ENCODE measurements at regions not wholly inside any gene's neighbourhood (a gene's known extent, or its start where the extent isn't known, plus 50 kb on each side); places are given as distances from the start of the nearest gene placed in this dataset.
A peak's percentile ranks its signal among the peaks of the same experiment; 100 is the strongest.
"Not testable (repeated sequence)": the region's sequence is repeated elsewhere in the genome, so short reads cannot be mapped to it uniquely, and the experiment has no call there.

DNA sequence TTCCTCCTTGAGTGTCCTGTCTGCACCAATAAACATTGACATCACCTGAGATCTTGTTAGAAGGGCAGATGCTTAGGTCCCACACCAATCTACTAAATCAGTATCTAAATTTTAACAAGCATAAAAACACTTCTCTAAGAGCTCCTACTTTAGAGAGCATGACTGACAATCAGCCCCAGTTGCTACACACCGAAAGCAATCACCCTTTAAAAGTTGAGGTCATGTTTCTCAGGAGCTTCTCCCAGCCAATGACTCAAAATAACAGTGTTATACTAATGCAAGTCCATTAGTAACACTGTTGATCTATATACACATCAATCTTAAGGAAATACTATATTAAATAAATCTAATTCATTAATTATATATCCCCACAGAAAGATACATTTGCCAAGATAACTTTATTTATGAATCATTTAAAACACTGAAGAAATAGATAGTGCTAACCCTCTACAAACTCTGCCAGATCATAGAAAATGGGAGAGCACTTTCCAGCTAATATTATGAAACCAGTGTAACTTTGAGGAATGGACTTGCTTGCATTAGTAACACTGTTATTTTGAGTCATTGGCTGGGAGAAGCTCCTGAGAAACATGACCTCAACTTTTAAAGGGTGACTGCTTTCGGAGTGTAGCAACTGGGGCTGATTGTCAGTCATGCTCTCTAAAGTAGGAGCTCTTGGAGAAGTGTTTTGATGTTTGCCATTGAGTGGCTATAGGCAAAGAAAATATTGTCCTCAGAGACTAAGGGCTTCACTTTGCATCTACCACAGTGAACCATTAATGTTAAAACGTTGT, 109.8 kb upstream of the HDX start:
- no peak for DNase-seq (ENCODE audit: low read depth in 4 of 4, low spot score in 3 of 4)

DNA sequence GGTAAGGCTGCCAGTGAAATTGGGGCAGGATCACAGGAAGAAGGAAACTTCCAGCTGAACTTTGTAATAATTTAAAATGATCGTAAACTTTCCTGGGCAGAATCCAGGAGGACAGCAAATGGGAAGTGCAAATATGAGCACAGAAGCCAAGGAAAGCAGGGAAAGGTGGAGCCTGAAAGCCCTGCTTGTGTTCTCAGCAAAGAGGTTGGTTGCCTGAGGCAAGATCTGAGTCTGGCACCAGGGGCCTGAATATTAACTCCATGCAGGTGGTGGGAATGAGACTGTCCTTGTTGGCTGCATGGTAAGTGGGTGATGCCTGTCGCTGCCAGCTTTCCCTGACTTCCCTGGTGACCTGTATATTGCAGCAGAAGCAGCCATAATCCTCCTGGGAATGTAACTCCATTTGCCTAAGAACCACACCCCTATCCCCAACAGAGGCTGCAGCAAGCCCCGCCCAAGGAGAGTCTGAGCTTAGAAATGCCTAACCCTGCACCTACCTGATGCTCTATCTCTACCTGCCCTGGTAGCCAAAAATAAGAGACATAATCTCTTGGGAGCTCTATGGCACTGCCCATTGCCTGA, 132.0 kb upstream of the HDX start:
- DNase-seq (ENCODE audit: low read depth in 4 of 4, low spot score in 3 of 4), result no peak

DNA sequence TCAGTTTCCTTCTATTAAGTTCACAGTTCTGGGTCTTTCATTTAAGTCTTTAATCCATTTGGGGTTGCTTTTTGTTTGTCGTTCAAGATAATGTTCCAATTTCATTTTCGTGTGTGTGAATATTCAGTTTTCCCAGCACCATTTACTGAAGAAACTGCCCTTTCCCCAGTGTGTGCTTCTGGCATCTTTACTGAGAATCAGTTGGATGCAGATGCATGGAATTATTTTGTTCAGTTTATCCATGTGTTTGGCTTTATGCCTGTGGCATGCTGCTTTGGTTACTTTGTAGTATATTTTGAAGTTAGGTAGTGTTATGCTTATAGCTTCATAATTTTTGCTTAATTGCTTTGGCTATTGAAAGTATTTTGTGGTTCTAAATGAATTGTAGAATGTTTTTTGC, 163.8 kb upstream of the HDX start:
- no peak for DNase-seq (ENCODE audit: low read depth in 4 of 4, low spot score in 3 of 4)

DNA sequence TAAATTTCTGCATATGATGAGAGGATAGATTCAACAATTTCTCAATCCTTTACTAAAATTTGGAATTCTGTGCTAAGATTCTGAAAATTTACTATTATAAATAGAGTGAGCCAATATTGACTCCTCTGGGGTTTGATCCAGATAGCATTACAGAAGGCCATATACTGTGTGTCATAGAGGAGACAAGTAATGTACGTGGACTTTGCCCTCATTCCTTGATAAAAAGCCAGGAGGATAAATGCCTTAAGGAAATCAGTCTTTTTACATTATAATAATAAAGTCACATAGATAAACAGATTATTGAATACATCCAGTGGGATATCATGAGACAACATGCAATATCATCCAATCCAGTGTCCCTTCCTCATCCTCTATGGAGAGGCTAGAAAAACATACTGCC, 188.0 kb upstream of the HDX start:
- DNase-seq (ENCODE audit: low read depth in 4 of 4, low spot score in 3 of 4), result no peak

DNA sequence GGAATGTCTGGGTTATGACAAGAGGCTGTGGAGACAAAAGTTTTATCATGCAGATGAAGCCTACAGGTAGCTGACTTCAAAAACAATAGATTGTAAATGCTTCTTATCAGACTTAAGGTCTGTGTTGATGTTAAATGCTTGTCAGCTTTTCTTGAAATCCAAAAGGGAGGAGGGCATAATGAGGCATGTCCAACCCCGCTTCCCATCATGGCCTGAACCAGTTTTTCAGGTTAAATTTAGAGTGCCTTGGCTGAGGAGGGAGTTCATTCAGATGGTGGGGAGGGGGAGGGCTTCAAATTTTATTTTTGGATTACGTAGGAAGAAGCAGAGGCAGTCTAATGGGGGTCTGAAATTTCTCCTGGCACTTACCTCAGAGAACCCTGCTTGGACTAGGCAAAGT, 207.7 kb upstream of the HDX start:
- no peak for DNase-seq (ENCODE audit: low read depth in 4 of 4, low spot score in 3 of 4)

DNA sequence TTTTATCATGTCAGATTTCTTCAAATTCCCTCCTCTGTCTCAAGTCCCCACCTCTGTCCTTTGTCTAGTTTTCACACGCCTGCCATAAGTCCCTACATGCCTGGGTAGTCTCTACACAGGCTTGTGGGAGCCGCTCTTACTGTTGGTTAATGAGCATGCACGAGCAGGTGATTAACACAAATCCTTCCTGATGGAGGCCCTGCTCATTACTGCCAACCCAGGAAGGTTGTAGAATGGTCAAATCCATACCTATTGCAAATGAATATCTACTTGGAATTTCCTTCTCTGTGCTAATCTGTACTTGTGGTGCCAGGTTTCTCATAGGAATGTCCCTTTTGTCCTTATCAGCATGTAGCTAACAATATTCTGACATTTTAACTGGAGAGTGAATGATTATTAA, 208.4 kb upstream of the HDX start:
- DNase-seq (ENCODE audit: low read depth in 4 of 4, low spot score in 3 of 4), result no peak

DNA sequence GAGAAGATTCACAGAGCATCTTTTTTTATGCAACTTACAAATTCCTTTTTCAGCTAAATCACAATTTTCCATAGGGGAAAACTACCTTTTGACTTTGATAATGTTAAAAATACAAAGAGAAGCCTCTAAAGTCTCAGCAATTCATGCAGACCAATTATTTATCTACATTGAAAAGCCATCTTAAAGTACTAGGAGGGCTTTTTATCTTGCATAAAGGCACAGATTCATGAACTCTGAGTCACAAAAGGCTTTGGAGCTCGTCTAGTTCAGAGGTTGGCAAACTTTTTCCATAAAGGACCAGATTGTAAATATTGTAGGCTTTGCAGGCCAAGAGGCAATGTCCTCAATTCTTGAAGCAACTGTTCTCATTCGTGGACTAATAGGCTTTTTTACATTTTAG, 210.4 kb upstream of the HDX start:
- DNase-seq (ENCODE audit: low read depth in 4 of 4, low spot score in 3 of 4), result no peak

DNA sequence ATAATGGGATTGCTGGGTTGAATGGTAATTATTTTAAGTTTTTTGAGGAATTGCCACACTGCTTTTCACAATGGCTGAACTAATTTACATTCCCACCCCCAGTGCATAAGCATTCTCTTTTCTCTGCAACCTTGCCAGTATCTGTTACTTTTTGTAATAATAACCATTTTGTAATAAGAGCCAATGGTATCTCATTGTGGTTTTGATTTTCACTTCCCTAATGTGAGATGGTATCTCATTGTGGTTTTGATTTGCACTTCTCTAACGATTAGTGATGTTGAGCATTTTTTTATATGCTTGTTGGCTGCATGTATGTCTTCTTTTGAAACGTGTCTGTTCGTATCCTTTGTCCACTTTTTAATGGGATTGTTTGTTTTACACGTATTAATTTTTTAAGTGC, 213.1 kb upstream of the HDX start:
- DNase-seq (ENCODE audit: low read depth in 4 of 4, low spot score in 3 of 4), result no peak

DNA sequence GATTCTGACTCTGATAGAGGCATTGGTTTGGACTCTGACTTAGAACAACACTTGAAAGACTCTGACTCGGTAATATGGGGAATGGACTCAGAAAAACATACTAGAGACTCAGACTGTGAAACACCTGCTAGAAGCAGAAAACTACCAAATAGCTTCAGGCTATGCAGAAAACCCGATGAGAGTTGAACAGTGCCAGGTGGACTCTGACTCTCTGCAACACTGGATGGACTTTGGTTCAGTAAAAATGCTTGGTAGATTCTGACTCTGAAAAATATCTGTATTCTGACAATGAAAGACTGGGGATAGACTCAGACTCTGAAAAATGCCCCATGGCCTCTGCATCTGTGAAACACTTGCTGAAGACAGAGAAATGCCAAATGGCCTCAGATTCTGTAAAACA, 215.1 kb upstream of the HDX start:
- DNase-seq (ENCODE audit: low read depth in 4 of 4, low spot score in 3 of 4), result no peak

DNA sequence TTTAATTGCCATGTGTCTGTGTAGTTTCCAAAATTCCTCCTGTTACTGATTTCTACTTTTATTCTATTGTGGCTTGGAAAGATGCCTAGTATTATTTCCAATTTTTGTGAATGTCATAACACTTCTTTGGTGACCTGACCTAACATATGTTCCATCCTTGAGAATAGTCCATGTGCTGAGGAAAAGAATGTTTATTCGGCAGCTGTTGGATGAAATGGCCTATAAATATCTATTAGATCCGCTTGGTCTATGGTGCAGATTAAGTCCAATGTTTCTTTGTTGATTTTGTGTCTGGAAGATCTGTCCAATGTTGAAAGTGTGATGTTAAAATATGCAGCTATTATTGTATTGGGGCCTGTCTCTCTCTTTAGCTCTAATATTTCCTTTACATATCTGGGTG, 219.2 kb upstream of the HDX start:
- no peak for DNase-seq (ENCODE audit: low read depth in 4 of 4, low spot score in 3 of 4)

DNA sequence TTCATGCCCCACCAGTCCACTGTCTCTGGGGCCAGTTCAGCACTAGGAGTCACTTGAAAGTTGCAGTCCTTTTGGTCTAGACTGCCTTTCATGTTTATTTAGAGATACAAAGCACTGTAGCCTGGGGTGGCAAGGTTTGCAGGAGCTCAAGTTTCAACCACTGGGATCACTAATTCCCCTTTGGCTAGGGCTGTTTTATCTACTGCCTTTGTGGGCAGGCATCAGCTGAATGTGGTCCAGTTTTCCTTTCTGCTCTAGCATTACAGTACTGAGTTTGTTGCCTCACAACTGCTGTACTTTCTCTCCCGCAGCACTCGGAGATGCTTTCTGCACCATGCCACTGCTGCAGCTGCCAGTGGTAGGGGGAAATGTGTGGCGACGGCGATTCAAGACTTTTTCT, 222.3 kb upstream of the HDX start:
- DNase-seq (ENCODE audit: low read depth in 4 of 4, low spot score in 3 of 4), result no peak

DNA sequence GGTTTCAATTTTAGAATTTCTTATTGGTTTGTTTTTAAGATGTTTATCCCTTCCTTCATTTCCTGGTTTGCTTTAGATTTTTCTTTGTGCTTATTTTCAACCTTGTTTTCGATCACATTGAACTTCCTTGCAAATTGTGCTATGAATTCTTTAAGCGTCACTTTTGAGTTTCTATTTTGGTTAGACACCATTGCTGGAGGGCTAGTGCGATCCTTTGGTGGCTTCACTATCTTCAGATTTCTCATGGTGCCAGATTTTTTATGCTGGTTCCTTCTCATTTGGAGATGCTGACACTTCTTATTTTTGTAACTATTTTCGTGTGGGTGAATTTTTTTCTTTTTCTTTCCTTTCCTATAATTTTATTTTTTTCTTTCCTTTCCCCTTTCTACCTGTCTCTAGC, 227.2 kb upstream of the HDX start:
- DNase-seq (ENCODE audit: low read depth in 4 of 4, low spot score in 3 of 4), result no peak

DNA sequence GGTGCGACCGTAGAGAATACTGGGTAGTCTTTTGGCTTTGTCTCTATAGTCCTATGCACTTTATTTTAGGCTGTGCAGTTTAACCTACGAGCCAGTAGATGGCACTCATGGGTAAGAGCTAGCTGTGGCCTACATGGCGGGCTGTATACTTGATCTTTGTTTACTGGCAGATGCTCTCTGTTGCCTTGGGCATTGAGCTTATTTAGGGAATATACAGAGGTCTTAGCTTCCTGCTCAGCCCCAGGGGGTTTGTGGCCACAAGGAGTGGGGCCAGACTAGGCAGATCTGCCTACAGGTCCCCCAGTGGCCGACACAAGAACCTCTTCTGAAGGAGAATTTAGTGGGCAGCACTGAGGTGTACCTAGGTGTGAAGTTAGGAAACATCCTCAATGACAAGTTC, 227.6 kb upstream of the HDX start:
- peak in 1 of 4 donors; percentile 2 for DNase-seq (ENCODE audit: low read depth in 4 of 4, low spot score in 3 of 4)

DNA sequence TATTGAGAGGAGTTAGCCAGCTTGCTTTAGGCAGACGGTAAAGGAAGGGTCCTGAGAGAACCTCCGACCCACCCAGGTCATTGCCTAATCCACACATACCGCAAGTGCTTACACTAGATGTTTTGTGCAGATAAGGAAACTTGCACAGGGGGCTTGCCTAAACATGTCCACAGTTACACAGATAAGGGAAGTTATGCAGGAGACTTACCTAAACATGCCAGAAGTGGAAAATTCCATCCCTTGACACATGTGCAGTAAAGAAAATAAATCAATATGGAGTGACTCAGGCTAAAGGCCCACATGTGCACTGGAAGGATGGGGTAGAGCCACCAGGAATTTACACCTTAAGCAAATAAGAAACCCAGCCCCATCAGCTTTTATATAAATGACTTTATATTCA, 232.8 kb upstream of the HDX start:
- no peak for DNase-seq (ENCODE audit: low read depth in 4 of 4, low spot score in 3 of 4)

DNA sequence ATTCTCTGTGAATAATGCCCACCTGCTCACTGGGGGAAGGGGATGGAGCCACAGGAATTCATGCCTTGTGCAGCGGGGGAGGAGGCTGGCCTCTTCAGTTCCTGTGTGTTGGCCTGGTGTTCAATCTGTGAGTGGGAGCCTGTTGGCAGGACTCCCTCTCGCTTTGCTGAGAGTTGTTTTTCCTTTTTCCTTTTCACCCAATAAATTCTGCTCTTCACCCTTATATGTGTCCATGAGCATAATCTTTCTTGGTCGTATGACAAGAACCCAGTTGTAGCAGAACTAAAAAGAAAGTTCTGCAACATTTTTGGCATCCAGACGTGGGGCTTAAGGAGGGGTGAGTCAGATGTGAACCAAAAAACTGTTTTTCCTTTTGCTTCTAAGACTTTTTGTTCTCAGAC, 235.2 kb upstream of the HDX start:
- no peak for DNase-seq (ENCODE audit: low read depth in 4 of 4, low spot score in 3 of 4)

DNA sequence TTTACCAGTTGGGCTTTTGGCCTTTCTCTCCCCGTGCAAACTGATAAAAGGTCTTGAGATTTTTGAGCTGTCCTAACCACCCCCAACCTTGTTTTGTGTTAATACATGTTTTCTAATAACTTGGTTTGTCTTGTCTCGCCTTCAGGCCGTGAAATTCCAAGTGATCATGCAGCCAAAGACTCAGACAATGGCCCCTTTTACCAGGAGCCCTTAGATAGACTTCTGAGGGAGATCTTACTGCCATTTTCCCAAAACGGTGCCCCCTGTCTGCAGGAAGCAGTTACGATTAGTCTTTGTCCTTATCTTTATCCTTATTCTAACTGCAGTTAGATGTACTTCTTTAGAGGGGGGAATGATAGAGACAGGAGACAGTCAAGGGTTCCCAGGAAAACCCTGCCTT, 245.3 kb upstream of the HDX start:
- DNase-seq (ENCODE audit: low read depth in 4 of 4, low spot score in 3 of 4), result no peak

DNA sequence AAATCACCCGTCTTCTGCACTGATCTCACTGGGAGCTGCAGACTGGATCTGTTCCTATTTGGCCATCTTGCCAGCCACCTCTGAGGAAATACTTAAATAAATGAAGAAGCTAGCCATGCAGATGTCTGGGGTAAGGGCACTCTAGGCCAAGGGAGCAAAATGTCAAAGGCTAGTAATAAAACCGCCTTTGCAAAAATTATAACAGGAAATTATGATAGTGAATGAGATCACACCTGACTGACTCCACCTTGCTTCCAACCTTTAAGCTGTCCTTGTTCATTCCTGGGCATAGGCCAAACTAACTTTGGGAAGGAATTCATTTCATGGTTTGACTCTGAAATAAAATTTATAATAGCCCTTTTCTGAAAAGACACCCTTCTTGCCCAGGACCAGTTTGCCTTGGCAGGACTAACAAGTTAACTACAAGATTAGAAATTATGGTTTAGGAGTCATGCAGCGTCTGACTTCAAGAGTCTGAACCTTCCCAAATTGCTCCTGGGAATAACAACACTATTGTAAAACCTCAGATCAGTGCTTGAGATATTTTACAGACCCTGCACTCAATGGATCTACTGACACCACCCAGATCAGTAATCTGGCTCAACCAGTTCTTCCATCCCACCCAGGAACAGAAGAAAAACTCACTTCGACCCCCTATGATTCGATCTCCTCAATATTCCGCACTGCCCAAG, 246.9 kb upstream of the HDX start:
- DNase-seq (ENCODE audit: low read depth in 4 of 4, low spot score in 3 of 4), result no peak

DNA sequence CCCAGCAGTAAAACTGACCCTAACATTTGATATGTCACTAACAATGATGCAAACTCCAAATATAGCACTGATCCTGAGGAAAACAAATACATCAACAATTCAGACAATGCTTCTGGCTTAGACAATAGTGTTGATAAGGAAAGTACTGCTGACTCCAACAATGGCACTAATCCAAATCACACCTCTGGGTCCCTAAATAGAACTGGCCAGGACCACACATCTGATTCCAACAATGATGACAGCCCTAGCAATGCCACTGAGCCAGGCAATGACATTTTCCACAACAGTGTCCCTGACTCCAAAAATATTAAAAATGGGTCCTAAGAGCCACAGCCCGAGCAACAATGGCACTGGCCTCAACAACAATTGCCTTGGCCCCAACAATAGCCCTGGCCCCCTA, 243.1 kb upstream of the APOOL start:
- DNase-seq (ENCODE audit: low read depth in 4 of 4, low spot score in 3 of 4), result no peak

DNA sequence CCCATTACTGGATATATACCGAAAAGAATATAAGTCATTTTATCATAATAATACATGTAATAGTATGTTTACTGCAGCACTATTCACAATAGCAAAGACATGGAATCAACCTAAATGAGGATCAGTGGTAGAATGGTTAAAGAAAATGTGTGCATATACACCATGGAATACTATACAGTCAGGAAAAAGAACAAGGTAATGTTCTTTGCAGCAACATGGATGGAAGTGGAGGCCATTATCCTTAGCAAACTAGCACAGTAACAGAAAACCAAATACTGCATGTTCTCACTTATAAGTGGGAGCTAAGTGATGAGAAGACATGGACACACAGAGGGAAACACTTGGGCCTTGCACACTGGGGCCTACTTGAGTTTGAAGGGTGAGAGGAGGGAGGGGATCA, 207.4 kb upstream of the APOOL start:
- DNase-seq (ENCODE audit: low read depth in 4 of 4, low spot score in 3 of 4), result no peak

DNA sequence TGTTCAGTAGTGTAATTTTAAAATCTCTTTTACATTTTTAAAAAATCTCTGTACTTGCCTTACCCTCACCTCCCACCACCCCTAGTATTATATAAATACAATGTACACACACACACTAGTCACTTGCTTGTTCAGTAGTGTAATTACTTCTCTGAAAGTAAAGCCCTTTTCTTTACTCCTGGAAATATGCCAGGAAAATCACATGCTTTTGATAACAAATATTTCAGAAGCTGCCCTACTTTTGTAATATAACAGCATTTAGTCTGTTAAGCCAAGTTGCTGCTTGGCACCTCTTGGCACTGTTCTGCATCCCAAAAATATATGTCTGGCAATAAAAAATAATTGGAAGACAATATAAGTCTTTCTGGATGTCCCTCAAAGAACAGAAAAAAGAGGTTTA, 172.8 kb upstream of the APOOL start:
- no peak for DNase-seq (ENCODE audit: low read depth in 4 of 4, low spot score in 3 of 4)

DNA sequence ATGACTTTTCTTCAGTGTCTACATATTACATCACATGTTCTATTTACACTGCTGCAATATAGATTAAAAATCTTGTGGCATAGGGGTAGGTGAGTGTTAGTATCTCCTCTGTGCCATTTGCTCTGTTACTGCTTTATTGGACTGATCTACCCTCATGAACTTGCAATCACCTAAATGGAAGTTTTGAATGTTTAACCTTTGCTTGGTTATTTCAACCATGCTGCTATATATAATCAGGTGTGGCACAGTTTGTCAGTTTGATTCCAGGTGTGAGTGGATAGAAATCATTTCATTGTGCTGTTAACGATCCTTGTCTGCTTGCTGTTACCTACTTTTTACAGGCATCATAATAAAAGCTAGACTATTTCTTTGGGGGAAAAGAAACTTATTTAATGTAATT, 157.1 kb upstream of the APOOL start:
- not testable (repeated sequence) for DNase-seq (ENCODE audit: low read depth in 4 of 4, low spot score in 3 of 4)

DNA sequence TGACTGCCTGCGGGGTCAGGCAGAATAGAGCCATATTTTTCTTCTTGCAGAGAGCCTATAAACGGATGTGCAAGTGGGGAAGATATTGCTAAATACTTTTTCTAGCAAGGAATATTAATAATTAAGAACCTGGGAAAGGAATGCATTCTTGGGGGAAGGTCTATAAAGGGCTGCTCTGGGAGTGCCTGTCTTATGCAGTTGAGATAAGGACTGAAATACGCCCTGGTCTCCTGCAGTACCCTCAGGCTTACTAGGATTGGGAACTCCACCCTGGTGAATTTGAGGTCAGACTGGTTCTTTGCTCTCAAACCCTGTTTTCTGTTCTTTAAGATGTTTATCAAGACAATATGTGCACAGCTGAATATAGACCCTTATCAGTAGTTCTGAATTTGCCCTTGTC, 152.5 kb upstream of the APOOL start:
- DNase-seq (ENCODE audit: low read depth in 4 of 4, low spot score in 3 of 4), result not testable (repeated sequence)
